HG03342 (cell line): ENCODE measurements at regions not wholly inside any gene's neighbourhood (a gene's known extent, or its start where the extent isn't known, plus 50 kb on each side); places are given as distances from the start of the nearest gene placed in this dataset.

Source experiments
- ATAC-seq: cut with Tn5 transposase; IDR thresholded peaks from one replicate; pipeline ENCODE4 v1.9.1; 2021; ENCODE audit warnings: mild to moderate bottlenecking, moderate library complexity; ENCODE audit not compliant: unreplicated experiment

GRCh38 chr16:85173981-85174751 is 61.9 kb upstream of the CIBAR2 start:
- no peak for ATAC-seq

GRCh38 chr16:85174871-85175723 is 62.8 kb upstream of the CIBAR2 start:
- no peak for ATAC-seq

- ATAC-seq = no peak
These were observed 63.5 kb upstream of the CIBAR2 start for GRCh38 chr16:85175724-85176233.

- no peak for ATAC-seq
These were observed 64.5 kb upstream of the CIBAR2 start for GRCh38 chr16:85176541-85177447.

- ATAC-seq = no peak
These were observed 65.2 kb upstream of the CIBAR2 start for GRCh38 chr16:85177448-85177846.

GRCh38 chr16:85178006-85178591 is 65.8 kb upstream of the CIBAR2 start:
- no peak for ATAC-seq

GRCh38 chr16:85178596-85178995 is 66.3 kb upstream of the CIBAR2 start:
- ATAC-seq = no peak

- no peak for ATAC-seq
These were observed 67.2 kb upstream of the CIBAR2 start for GRCh38 chr16:85179344-85180046.

- ATAC-seq = no peak
These were observed 68.0 kb upstream of the CIBAR2 start for GRCh38 chr16:85180047-85180826.

- no peak for ATAC-seq
These were observed 68.8 kb upstream of the CIBAR2 start for GRCh38 chr16:85180827-85181738.

- no peak for ATAC-seq
These were observed 69.5 kb upstream of the CIBAR2 start for GRCh38 chr16:85181739-85182129.

- no peak for ATAC-seq
These were observed 70.0 kb upstream of the CIBAR2 start for GRCh38 chr16:85182286-85182685.

GRCh38 chr16:85182774-85183173 is 70.5 kb upstream of the CIBAR2 start:
- no peak for ATAC-seq

- no peak for ATAC-seq
These were observed 71.3 kb upstream of the CIBAR2 start for GRCh38 chr16:85183564-85183963.

- no peak for ATAC-seq
These were observed 72.1 kb upstream of the CIBAR2 start for GRCh38 chr16:85184404-85184803.

GRCh38 chr16:85185303-85186100 is 73.2 kb upstream of the CIBAR2 start:
- ATAC-seq = no peak

GRCh38 chr16:85187002-85187401 is 74.7 kb upstream of the CIBAR2 start:
- ATAC-seq = no peak
